Neural cell (in vitro differentiated cells): ENCODE measurements at regions not wholly inside any gene's neighbourhood (a gene's known extent, or its start where the extent isn't known, plus 50 kb on each side); places are given as distances from the start of the nearest gene placed in this dataset.

Experiments used
- H2AFZ ChIP-seq: fragments of 200-600, 300-800 bp; sonication (generic), shearing (Covaris generic); 2 replicates; pipeline ENCODE4 v1.6.0; 2014; ENCODE audit warnings: low read depth, mild to moderate bottlenecking, antibody characterized with exemption, low read length, moderate library complexity
- H3F3A ChIP-seq: fragments of 200-600 bp; shearing (Covaris generic); 2 replicates; pipeline ENCODE4 v1.6.1; 2016; ENCODE audit warnings: mild to moderate bottlenecking, moderate library complexity, mixed read lengths, antibody characterized with exemption, low read length; ENCODE audit not compliant: insufficient read depth, poor library complexity, severe bottlenecking
- H3K27ac ChIP-seq: fragments of 200-600, 300-800 bp; sonication (generic), shearing (Covaris generic); 2 replicates; pipeline ENCODE4 v1.5.1; 2014; ENCODE audit warnings: mild to moderate bottlenecking, low read length, moderate library complexity
- H3K27me3 ChIP-seq: fragments of 300-800, 200-600 bp; sonication (generic), shearing (Covaris generic); 2 replicates; pipeline ENCODE4 v1.6.0; 2014; ENCODE audit warnings: mild to moderate bottlenecking, low read depth, low read length, moderate library complexity; ENCODE audit not compliant: insufficient read depth
- H3K36me3 ChIP-seq: fragments of 300-800, 200-600 bp; sonication (generic), shearing (Covaris generic); 2 replicates; pipeline ENCODE4 v1.5.1; 2014; ENCODE audit warnings: mild to moderate bottlenecking, antibody characterized with exemption, low read length, moderate library complexity; ENCODE audit not compliant: insufficient read depth
- H3K4me2 ChIP-seq: fragments of 300-800, 200-600 bp; sonication (generic), shearing (Covaris generic); 2 replicates; pipeline ENCODE4 v1.6.0; 2014; ENCODE audit warnings: mild to moderate bottlenecking, low read length
- H3K4me3 ChIP-seq: fragments of 300-800, 200-600 bp; sonication (generic), shearing (Covaris generic); 2 replicates; pipeline ENCODE4 v1.5.1; 2014; ENCODE audit warnings: mild to moderate bottlenecking, low read length, moderate library complexity
- H3K79me2 ChIP-seq: fragments of 200-600 bp; shearing (Covaris generic); replicated peaks from 2 replicates; pipeline ENCODE4 v1.6.0; 2014; ENCODE audit warnings: mild to moderate bottlenecking, low read length, moderate library complexity; ENCODE audit not compliant: insufficient read depth
- H3K9ac ChIP-seq: fragments of 300-800, 200-600 bp; sonication (generic), shearing (Covaris generic); 2 replicates; pipeline ENCODE4 v1.6.1; 2016; ENCODE audit warnings: mild to moderate bottlenecking, low read length, mixed read lengths
- H3K9me2 ChIP-seq: fragments of 200-600 bp; shearing (Covaris generic); 2 replicates; pipeline ENCODE4 v1.6.1; 2016; ENCODE audit warnings: mild to moderate bottlenecking, low read length, mixed read lengths; ENCODE audit not compliant: insufficient read depth
- H3K9me3 ChIP-seq: fragments of 200-600, 300-800 bp; sonication (generic), shearing (Covaris generic); 2 replicates; pipeline ENCODE4 v1.6.1; 2016; ENCODE audit warnings: mild to moderate bottlenecking, mixed run types, low read length, moderate library complexity, mixed read lengths
- H4K20me1 ChIP-seq: fragments of 200-600 bp; shearing (Covaris generic); 2 replicates; pipeline ENCODE4 v1.6.1; 2016; ENCODE audit warnings: mild to moderate bottlenecking, mixed run types; ENCODE audit not compliant: insufficient read depth
- EP300 ChIP-seq: fragments of 450-650 bp; conservative IDR thresholded peaks from 2 replicates; pipeline ENCODE4 v1.6.1; 2014; ENCODE audit warnings: antibody characterized with exemption, mild to moderate bottlenecking, moderate library complexity; ENCODE audit not compliant: poor library complexity, severe bottlenecking
- EZH2 ChIP-seq: fragments of 200-600, 300-800 bp; shearing (Covaris generic), sonication (generic); IDR thresholded peaks from 2 replicates; pipeline ENCODE4 v1.6.1; 2014; ENCODE audit warnings: antibody characterized with exemption, low read length, borderline replicate concordance, mild to moderate bottlenecking; ENCODE audit not compliant: insufficient read depth, poor library complexity, severe bottlenecking
- MXI1 ChIP-seq: fragments of 450-650 bp; conservative IDR thresholded peaks from 2 replicates; pipeline ENCODE4 v1.6.1; 2014; ENCODE audit warnings: antibody characterized with exemption, mild to moderate bottlenecking; ENCODE audit not compliant: poor library complexity, severe bottlenecking
- POLR2AphosphoS5 ChIP-seq: IDR thresholded peaks from 2 replicates; pipeline ENCODE4 v1.6.1; 2012
- RAD21 ChIP-seq: fragments of 450-650 bp; conservative IDR thresholded peaks from 2 replicates; pipeline ENCODE4 v1.6.1; 2014; ENCODE audit warnings: antibody characterized with exemption, mild to moderate bottlenecking, moderate library complexity
- SMC3 ChIP-seq: fragments of 450-650 bp; conservative IDR thresholded peaks from 2 replicates; pipeline ENCODE4 v1.6.1; 2014; ENCODE audit warnings: antibody characterized with exemption, mild to moderate bottlenecking, moderate library complexity; ENCODE audit not compliant: poor library complexity
- TAF1 ChIP-seq: IDR thresholded peaks from 2 replicates; pipeline ENCODE4 v1.6.1; 2012; ENCODE audit warnings: low read depth
- TF ChIP-seq, protein P1 (sequence below): fragments of 450-650 bp; IDR thresholded peaks from 2 replicates; pipeline ENCODE4 v1.5.1; 2014; ENCODE audit warnings: antibody characterized with exemption, mild to moderate bottlenecking, moderate library complexity; ENCODE audit not compliant: poor library complexity, severe bottlenecking
- TF ChIP-seq, protein P2 (sequence below): IDR thresholded peaks from 2 replicates; pipeline ENCODE4 v1.6.1; 2012; ENCODE audit warnings: borderline replicate concordance

DNA sequence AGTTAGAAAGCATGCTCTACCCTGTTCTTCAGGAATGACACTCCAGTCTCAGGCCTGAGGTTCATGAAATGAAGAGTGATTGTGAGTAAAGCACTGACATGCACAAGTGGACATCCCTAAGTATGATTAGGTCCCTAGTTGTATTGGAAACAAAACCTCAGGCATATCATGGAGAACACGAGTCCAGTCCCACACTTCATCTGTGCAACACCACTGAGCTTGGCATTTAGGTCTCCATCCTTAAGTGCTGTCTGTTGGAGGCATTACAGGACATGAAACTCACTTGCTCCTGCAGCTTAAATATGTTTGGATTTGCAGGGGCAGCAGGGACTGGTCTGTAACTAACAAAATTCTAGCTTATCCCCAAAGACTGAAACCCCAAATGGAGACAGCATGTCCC, 250.3 kb upstream of the KLHL29 start:
- no peak overlapping the region for H3K4me3 ChIP-seq
- H3K27me3 ChIP-seq: no peaks in the 10 kb centered on the region
- H4K20me1 ChIP-seq: no peaks in the 10 kb centered on the region
- H3K36me3 ChIP-seq: no peaks in the 10 kb centered on the region
- TF ChIP-seq EP300: no peak
- TF ChIP-seq, protein P1, sequence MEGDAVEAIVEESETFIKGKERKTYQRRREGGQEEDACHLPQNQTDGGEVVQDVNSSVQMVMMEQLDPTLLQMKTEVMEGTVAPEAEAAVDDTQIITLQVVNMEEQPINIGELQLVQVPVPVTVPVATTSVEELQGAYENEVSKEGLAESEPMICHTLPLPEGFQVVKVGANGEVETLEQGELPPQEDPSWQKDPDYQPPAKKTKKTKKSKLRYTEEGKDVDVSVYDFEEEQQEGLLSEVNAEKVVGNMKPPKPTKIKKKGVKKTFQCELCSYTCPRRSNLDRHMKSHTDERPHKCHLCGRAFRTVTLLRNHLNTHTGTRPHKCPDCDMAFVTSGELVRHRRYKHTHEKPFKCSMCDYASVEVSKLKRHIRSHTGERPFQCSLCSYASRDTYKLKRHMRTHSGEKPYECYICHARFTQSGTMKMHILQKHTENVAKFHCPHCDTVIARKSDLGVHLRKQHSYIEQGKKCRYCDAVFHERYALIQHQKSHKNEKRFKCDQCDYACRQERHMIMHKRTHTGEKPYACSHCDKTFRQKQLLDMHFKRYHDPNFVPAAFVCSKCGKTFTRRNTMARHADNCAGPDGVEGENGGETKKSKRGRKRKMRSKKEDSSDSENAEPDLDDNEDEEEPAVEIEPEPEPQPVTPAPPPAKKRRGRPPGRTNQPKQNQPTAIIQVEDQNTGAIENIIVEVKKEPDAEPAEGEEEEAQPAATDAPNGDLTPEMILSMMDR: no peak
- no peak for TF ChIP-seq RAD21
- TF ChIP-seq POLR2AphosphoS5: no peak
- no peak for TF ChIP-seq SMC3
- no peak for TF ChIP-seq MXI1
- TF ChIP-seq, protein P2, sequence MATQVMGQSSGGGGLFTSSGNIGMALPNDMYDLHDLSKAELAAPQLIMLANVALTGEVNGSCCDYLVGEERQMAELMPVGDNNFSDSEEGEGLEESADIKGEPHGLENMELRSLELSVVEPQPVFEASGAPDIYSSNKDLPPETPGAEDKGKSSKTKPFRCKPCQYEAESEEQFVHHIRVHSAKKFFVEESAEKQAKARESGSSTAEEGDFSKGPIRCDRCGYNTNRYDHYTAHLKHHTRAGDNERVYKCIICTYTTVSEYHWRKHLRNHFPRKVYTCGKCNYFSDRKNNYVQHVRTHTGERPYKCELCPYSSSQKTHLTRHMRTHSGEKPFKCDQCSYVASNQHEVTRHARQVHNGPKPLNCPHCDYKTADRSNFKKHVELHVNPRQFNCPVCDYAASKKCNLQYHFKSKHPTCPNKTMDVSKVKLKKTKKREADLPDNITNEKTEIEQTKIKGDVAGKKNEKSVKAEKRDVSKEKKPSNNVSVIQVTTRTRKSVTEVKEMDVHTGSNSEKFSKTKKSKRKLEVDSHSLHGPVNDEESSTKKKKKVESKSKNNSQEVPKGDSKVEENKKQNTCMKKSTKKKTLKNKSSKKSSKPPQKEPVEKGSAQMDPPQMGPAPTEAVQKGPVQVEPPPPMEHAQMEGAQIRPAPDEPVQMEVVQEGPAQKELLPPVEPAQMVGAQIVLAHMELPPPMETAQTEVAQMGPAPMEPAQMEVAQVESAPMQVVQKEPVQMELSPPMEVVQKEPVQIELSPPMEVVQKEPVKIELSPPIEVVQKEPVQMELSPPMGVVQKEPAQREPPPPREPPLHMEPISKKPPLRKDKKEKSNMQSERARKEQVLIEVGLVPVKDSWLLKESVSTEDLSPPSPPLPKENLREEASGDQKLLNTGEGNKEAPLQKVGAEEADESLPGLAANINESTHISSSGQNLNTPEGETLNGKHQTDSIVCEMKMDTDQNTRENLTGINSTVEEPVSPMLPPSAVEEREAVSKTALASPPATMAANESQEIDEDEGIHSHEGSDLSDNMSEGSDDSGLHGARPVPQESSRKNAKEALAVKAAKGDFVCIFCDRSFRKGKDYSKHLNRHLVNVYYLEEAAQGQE: no peak
- no peak for TF ChIP-seq TAF1
- TF ChIP-seq EZH2: no peak
- H3K9ac ChIP-seq: no peak overlapping the region
- H2AFZ ChIP-seq: no peak overlapping the region
- no peaks in the 10 kb centered on the region for H3K9me2 ChIP-seq
- H3K4me2 ChIP-seq: no peak overlapping the region
- H3F3A ChIP-seq: no peaks in the 10 kb centered on the region
- no peaks in the 10 kb centered on the region for H3K79me2 ChIP-seq
- no peak overlapping the region for H3K27ac ChIP-seq
- H3K9me3 ChIP-seq: no peaks in the 10 kb centered on the region

DNA sequence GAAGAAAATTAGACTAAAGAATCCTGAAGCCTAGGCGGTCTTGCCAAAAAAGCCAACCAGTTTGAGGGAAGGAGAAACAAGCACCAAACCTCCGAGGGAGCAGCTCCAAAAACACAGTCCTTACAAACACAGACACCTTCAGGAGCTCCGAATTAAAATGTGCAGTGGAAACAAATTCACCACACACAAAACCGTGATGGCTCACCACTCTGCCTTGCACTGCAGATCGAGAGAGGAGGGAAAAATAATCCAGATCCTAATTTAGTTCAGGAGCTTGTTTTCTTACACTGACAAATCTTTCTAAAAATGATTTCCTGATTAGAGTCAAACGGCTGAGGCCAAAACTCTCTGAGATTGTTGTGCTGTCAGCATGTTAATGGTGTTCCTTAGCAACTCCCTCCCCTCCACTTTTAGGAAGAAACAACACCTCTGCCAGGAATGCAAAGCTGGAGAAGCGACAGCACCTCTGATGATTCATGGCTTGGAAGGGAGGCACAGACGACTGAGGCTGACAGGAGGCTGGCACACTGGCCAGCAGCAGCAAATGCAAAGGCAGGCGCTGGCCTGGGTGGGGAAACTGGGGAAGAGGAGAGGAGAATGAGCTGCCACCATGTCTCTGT, 249.4 kb upstream of the KLHL29 start:
- Histone ChIP-seq H3K4me3 (no peak overlapping the region), H3K36me3 (no peaks in the 10 kb centered on the region), H3K9me3 (no peaks in the 10 kb centered on the region), H3K9me2 (no peaks in the 10 kb centered on the region), H4K20me1 (no peaks in the 10 kb centered on the region), H2AFZ (no peak overlapping the region), H3F3A (no peaks in the 10 kb centered on the region), H3K4me2 (no peak overlapping the region), H3K9ac (no peak overlapping the region), H3K27ac (no peak overlapping the region), H3K79me2 (no peaks in the 10 kb centered on the region), H3K27me3 (no peaks in the 10 kb centered on the region)
- TF ChIP-seq TAF1 (no peak), EZH2 (no peak)
- TF ChIP-seq, protein P2: no peak
